ES-I3 (cell line): ENCODE measurements at regions not wholly inside any gene's neighbourhood (a gene's known extent, or its start where the extent isn't known, plus 50 kb on each side); places are given as distances from the start of the nearest gene placed in this dataset.

Experiments used
- H3K36me3 ChIP-seq: 2 replicates; pipeline ENCODE4 v1.6.1; 2013; ENCODE audit warnings: mild to moderate bottlenecking, low read length, control low read depth, moderate library complexity; ENCODE audit not compliant: insufficient read depth
- H3K4me1 ChIP-seq: 2 replicates; pipeline ENCODE4 v1.6.1; 2013; ENCODE audit warnings: mild to moderate bottlenecking, control low read depth, low read length; ENCODE audit not compliant: insufficient read depth
- H3K9ac ChIP-seq: 2 replicates; pipeline ENCODE4 v1.6.1; 2013; ENCODE audit warnings: low read depth, mild to moderate bottlenecking, low read length, moderate library complexity
- H3K9me3 ChIP-seq: 2 replicates; pipeline ENCODE4 v1.6.1; 2013; ENCODE audit warnings: mild to moderate bottlenecking, low read length, moderate library complexity; ENCODE audit not compliant: control insufficient read depth, insufficient read depth

DNA sequence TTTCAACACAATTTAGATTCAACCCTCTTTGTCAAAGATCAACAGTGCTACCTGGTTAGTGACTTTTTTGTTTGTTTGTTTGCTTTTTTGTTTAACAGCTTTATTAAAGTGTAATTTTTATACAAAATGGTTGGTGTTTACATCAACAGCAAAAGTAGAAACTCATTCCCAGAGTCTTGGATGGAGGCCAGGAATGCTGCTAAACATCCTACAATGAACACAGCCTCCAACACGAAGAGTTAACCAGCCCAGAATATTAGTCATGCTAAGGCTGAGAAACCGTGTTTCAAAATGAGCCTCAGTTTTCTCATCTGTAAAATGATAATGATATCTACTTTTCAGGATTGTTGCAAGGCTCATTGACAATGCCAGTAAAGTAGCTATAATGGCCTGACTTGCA lies 211.0 kb upstream of the MAF start:
- Histone ChIP-seq H3K36me3 (no peaks in the 10 kb centered on the region), H3K9me3 (peaks cover 7% of the 10 kb centered on the region), H3K4me1 (peaks cover 4% of the 10 kb centered on the region; the same call in 1 of the 2 replicates), H3K9ac (no peak overlapping the region)

DNA sequence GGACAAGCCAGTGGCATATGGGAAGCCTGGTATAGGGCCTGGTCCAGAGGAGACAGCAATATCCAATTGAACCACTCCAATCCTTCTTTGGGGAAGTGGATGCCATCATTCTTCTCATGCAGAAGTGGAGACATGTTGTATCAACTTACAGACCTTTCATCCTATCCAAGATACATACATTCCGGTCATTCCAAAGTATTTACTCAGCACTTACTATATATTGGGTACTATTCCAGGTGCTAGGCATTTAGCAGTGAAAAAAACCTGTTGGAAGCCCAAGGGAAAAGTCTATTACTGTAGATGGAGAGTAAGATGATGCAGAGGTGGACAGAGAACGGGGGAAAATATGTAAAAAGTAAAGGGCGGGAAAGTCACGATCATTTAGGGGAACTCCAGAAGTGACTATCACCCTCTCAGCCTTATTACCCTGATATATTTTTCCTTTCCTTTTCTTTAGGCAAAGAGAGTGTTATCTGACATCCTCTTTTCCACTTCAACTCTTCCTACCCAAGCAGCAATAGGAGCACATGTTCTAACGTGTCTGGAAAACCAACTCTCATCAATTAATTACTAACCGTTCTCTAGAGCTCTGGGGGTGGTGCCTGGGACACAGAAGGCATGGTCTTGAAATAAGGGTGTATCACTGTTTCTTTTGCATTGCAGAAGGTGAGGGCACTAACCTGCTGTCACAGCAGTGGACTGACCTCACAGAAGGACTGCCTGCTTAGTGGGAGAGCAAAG lies 210.1 kb upstream of the MAF start:
- Histone ChIP-seq H3K36me3 (no peaks in the 10 kb centered on the region), H3K9me3 (peaks cover 7% of the 10 kb centered on the region), H3K4me1 (peaks cover 7% of the 10 kb centered on the region; the same call in 1 of the 2 replicates), H3K9ac (no peak overlapping the region)

DNA sequence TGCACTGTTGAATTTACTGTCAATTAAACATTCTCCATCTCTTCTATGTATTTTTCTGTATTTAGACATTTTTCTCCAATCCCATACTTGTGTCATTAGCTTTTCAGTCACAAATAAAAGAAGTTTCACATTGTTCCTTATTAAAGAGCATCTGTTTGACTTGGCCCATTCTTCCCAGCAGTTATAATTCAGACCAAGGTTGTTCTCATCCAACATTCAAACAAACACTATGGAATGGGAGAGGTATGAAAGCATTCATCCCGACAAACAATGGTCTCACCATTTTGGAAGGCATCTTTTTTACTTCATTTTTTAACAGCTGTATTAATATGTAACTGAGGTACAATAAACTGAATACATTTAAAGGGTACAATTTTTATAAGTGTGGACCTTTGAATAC lies 208.8 kb upstream of the MAF start:
- Histone ChIP-seq H3K9ac (no peak overlapping the region), H3K9me3 (peaks cover 7% of the 10 kb centered on the region), H3K36me3 (no peaks in the 10 kb centered on the region), H3K4me1 (peaks cover 12% of the 10 kb centered on the region; the same call in 1 of the 2 replicates)

DNA sequence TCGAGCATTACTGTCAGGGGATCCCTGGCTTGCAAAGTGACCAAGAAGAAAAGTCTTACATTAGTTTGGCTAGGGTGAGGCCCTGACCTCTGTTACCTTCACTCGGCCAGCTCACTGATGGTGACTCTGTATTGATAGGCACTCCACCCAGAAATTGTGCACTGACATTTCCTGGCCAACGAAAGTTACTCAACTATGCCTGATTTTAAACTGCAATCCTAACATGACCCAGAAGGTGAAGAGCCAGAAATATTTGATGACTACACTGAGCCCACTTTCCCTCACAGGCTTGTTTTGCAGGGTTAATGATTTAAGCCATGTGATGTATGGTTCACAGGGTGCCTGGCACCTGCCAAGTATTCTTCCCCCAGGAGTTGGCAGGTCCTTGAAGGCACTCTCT lies 208.2 kb upstream of the MAF start:
- peaks cover 12% of the 10 kb centered on the region; the same call in 1 of the 2 replicates for H3K4me1 ChIP-seq
- no peak overlapping the region for H3K9ac ChIP-seq
- no peaks in the 10 kb centered on the region for H3K36me3 ChIP-seq
- peaks cover 7% of the 10 kb centered on the region for H3K9me3 ChIP-seq

DNA sequence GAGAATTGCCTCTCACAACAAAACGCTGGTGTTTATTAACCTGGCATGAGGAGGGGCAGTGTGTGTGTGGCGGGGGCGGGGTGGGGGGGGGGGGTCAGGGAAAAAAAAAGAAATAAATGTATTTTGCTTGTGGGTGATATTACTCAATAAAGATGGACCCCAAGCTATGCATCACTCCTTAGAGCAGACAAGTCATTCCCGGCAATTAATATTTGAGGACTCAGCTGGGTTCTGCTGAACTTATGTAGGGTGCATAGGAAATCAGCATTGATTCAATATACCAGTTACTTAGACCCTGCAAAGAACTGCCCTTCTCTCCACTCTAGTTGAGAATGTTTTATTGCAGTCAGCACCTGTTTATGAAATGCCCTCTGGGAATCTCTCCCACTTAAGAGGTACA lies 206.2 kb upstream of the MAF start:
- Histone ChIP-seq H3K9ac (no peak overlapping the region), H3K4me1 (peaks cover 12% of the 10 kb centered on the region; the same call in 1 of the 2 replicates), H3K9me3 (peaks cover 7% of the 10 kb centered on the region), H3K36me3 (no peaks in the 10 kb centered on the region)

DNA sequence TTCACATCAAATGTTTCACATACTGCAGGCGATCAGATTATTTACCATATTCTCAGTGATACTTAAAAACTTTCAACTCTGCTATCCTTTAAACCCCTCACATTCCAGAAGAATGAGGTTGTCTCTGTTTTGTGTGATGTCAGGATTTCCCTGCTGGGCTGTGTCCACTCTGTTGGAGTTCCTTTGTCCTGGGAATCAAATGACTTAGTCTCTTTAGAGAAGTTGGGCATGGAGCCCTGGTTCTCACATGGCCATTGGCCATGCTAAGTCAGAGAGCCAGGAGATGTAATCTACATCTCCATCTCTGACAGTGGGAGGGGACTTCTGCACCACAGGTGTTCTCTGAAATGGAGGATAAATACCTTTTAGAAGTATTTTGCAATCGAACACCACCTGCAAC lies 205.1 kb upstream of the MAF start:
- H3K9ac ChIP-seq: no peak overlapping the region
- peaks cover 9% of the 10 kb centered on the region; the same call in 1 of the 2 replicates for H3K4me1 ChIP-seq
- H3K36me3 ChIP-seq: no peaks in the 10 kb centered on the region
- H3K9me3 ChIP-seq: peaks cover 7% of the 10 kb centered on the region

DNA sequence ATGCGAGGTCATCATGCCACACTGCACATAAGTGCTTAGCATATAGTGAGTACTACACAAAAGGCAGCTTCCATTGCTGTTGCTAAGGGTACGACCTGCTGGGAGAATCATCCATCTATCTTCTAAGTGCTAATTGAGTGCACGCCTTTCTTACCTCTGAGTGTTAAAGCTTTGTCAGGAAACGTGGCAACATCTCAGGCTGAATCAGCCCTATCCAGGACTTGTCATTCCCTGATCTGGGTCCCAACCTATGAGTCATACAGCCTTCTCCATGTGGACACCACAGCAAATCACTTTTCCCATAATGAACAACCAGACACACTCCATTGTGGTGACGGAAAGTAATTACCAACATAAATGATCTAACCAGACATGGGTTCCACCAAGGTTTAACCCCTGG lies 201.1 kb upstream of the MAF start:
- H3K4me1 ChIP-seq: peaks cover 11% of the 10 kb centered on the region; the same call in 1 of the 2 replicates
- no peaks in the 10 kb centered on the region; the same call in 1 of the 2 replicates for H3K9me3 ChIP-seq
- no peak overlapping the region for H3K9ac ChIP-seq
- H3K36me3 ChIP-seq: no peaks in the 10 kb centered on the region

DNA sequence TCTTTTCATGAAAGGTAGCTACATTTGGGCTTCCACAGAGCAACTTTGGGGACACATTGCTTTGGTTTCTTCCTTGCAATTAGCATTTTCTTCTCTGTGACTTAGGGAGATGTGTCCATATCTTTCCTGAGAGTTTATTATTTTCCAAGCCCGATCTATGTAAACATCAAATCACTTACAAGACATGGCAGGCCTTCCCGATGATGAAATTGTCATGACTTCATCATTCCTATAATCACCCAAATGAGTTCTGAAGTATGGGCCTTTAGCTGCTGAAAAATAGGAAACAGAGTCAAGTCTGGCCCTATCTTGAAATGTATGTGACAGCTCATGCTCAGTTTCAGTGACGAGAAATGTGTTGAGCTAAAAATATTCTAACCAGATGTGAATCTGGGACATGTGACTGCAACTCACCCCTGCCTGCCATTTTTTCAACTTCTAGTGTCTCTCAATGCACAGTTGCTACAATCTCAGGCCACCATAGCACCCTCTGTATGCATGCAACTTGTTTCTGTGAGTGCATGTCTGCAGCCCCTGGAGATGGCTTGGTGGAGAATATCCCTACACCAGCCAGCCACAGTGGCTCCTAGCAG lies 199.6 kb upstream of the MAF start:
- Histone ChIP-seq H3K9ac (no peak overlapping the region), H3K4me1 (peaks cover 10% of the 10 kb centered on the region; the same call in 1 of the 2 replicates), H3K9me3 (no peaks in the 10 kb centered on the region; the same call in 1 of the 2 replicates), H3K36me3 (no peaks in the 10 kb centered on the region)

DNA sequence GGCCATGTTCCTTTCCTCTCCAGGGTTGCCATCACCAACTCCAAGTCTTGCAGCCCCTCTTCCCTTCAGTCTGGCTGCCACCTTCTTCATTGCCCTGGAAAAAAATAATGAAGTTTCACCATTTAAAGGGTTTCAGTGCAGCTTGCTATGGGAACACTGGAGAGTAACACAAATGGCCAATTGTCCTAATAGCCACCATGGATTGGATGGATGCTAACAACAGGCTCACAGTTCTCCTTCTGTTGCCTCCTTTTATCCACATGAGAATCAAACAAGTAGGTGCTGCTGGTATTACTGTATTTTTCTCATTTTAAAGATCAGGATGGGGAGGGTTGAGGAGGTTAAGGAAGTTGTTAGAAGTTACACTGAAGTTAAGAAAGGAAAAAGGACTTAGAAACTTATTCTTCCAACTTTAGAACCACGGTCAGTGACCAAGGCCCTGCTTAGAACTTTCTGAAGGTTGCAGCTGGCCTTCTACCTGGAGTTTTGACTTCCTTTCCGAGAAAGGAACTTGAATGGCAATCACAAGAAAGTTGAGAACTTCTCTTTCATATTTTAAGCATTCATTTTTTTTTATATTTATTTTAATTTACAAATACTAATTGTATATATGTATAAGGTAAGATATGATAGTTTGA lies 198.0 kb upstream of the MAF start:
- Histone ChIP-seq H3K4me1 (peaks cover 12% of the 10 kb centered on the region; the same call in 1 of the 2 replicates), H3K9me3 (no peaks in the 10 kb centered on the region; the same call in 1 of the 2 replicates), H3K9ac (no peak overlapping the region), H3K36me3 (no peaks in the 10 kb centered on the region)

DNA sequence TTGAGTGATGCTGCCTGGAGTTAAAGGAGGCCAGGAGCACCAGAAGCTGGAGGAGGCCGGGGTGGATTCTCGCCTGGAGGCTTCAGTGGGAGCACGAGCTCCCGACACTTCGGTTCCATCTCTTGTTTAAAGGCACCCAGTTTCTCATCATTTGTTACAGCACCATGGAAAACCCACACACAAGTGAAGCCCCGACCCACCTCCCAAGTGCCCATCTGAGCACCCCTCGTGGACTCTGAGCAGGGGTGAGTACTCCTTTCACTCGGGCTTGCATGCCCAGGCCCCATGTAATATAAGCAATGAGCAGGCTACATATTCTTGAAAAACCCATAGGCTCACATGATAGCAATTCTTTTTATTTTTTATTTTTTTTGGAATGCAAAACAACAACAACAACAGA lies 196.9 kb upstream of the MAF start:
- Histone ChIP-seq H3K36me3 (no peaks in the 10 kb centered on the region), H3K9ac (no peak overlapping the region), H3K9me3 (no peaks in the 10 kb centered on the region; the same call in 1 of the 2 replicates), H3K4me1 (peaks cover 12% of the 10 kb centered on the region; the same call in 1 of the 2 replicates)

DNA sequence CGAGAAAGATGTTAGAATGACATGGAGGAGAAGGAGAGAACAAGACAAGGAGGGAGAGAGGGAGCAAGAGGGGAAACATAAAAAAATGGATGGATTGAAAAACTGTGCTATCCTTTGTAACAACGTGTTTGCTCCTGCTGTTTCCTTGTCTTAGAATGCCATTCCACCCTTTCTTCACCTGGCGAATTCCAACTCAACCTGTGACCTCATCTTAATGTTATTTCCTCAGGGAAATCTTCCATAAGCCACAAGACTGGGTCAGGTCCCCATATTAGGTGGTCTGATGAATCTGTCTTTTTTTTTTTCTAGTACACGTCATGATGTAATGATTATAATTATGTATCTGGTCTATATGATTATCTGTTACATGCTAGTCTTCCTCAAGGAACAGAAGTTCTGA lies 195.0 kb upstream of the MAF start:
- H3K4me1 ChIP-seq: peaks cover 12% of the 10 kb centered on the region; the same call in 1 of the 2 replicates
- no peaks in the 10 kb centered on the region for H3K36me3 ChIP-seq
- H3K9me3 ChIP-seq: no peaks in the 10 kb centered on the region
- H3K9ac ChIP-seq: no peak overlapping the region

DNA sequence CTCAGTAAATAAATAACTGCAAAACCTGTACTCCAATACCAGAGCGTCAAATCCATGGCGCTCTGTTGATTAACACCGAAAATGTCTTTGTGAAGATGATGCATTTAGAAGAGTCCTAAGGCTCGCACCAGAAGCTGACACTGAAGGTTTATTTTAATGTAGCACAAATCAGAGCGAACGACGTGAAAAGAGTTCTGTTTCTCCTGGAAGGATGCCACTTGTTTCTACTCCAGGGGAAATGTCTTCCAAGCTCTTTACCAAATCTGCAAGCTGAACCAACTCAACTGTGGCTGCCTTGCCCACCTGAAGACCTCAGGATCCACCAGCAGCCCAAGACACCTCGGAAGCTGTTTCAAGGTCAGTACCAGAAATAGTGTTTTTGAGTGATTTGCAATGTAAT lies 194.4 kb upstream of the MAF start:
- peaks cover 12% of the 10 kb centered on the region; the same call in 1 of the 2 replicates for H3K4me1 ChIP-seq

DNA sequence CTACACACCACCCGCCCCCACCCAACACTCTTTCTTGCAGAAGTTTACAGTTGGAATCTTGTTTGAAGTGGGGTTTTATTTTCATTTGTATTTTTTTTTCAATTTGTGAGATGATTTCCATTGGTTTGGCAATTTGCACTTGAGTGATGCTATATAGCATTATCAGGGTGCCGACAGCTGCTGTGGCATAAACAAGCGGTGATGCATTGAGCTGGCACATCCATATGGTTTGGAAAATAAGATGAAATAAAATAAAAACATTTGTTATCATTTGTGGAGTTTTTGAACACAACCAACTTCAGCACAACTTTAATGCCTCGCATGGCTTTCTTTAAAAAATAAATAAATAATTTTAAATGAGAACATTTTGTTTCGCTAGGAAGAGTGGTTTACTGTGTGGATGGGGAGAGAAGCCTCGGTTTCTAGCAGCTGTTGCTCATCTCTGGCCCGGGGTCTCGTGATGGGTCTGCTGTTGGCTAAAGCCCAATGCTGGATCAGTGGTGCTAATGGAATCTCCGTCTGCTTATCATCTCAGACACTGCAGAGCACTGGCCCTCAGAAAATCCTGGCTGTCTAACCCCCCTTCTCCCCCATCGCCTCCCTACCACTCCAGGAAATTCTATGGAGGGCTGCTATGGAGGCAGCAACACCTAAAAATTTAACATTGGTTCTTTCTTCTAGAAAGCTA lies 192.3 kb upstream of the MAF start:
- H3K9me3 ChIP-seq: no peaks in the 10 kb centered on the region
- H3K4me1 ChIP-seq: peaks cover 12% of the 10 kb centered on the region; the same call in 1 of the 2 replicates
- no peak overlapping the region for H3K9ac ChIP-seq
- no peaks in the 10 kb centered on the region for H3K36me3 ChIP-seq

More for the DNA sequence above, 194.4 kb upstream of the MAF start:
- no peaks in the 10 kb centered on the region for H3K36me3 ChIP-seq
- H3K9ac ChIP-seq: no peak overlapping the region
- H3K9me3 ChIP-seq: no peaks in the 10 kb centered on the region

DNA sequence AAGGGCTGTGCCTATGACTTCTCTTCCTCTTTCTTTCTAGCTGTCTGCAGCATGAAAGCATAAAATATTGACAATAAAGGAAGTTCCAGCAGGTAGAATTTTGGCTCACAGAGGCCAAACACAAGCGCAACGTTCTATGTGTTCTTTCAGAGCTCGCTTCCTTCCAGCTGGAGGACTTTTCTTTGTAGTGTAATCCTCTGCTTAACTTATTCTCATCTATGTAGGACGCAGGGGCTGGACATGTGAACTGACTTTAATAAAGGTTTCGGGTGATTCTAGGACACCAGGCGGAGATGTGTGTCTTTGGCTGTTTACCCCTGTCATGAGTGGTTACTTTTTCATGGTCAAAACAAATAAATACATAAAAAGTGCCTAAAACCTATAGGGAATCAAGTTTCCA lies 191.5 kb upstream of the MAF start:
- Histone ChIP-seq H3K4me1 (peaks cover 12% of the 10 kb centered on the region; the same call in 1 of the 2 replicates), H3K9me3 (no peaks in the 10 kb centered on the region), H3K9ac (no peak overlapping the region), H3K36me3 (no peaks in the 10 kb centered on the region)
